COR-L47 (cell line): ENCODE measurements at regions not wholly inside any gene's neighbourhood (a gene's known extent, or its start where the extent isn't known, plus 50 kb on each side); places are given as distances from the start of the nearest gene placed in this dataset.

Source experiments
- DNase-seq: peaks from one replicate; lab custom pipeline; 2025; lab: John Stamatoyannopoulos, UW

GRCh38 chr2:126774761-126775160, 118.8 kb downstream of the GYPC start:
- no peak for DNase-seq

- DNase-seq = no peak
Measured at GRCh38 chr2:126775300-126775985, 119.5 kb downstream of the GYPC start.

DNA sequence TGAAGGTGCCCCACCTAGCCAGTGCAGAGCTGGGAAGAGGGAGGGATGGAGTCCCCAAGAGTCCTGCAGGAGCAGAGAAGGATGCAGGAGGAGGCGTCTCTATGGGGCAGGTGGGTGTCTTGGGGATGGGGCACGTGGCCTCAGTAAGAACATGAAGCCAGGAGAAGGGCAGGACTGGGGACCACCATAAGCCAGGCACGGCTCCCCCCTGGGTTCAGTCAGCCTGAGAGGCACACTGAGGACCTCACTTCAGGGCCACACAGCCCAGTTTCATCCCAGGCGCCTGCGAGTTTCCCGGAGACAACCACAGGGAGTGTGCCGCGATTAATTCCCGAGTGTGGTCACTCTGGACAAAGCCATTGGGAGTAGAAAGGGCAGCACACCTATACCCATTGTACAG, 120.3 kb downstream of the GYPC start:
- no peak for DNase-seq

- peak; percentile 55 for DNase-seq
Measured at GRCh38 chr2:126776692-126777619, 121.0 kb downstream of the GYPC start.

DNA sequence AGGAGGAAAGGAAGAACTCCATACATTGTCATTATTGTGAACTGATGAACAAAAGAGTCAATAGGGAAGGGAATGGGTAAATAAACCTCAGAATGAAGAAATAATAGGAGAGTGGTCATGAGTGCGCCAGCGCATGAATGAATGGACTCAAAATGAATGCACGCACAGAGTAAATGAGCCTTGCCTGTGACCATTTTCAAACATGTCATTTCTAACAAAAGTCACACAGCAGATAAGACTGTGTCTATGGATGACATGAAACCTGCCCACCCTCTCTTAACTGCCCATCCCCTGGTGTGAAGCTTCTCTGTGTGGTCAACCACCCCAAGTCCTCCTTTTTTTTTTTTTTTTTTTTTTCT, 121.1 kb upstream of the TEX51 start:
- DNase-seq = no peak

DNA sequence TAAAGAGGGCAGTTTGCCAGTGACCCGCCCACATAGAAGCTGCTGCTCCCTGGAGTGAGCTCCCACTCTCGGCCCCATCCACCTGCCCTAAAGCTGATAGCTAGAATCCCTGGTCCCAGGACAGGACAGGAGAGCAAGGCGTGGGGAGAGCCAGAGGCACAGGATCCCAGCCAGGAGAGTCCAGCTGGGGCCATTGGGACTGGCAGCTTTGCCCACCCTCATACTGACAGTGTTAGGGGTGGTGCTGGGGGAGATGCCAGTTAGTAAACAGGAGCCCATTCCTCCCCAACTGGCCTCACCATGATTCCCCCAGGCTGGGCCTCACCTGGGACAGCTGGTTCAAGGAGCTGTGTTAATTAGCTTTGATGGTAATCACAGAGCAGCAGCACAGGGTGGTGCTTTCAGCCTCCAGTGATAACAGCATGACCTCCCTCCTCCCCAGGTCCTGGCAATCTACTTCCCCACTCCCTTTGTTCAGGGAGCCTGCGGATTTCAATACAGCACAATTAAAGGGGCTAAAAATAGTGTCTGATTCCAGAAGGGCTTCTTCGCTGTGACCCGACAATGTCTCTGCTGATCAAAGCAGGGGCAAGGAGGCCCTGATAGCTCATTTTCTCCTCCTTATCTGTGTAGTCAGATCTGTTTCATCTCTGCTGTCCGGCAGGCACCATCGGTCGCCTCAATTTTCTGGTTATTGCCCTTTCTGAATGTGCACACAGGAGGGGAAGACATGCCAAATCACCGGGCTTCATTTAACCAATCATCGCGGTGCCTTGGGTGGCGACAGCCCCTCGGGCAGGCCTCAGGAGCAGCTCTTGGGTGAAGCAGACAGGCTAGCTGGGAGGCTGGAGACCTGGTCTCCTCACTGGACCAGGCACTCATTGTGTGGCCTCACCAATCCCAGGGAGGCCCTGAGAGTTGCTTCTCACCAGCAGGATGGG, 119.9 kb upstream of the TEX51 start:
- DNase-seq = no peak

DNA sequence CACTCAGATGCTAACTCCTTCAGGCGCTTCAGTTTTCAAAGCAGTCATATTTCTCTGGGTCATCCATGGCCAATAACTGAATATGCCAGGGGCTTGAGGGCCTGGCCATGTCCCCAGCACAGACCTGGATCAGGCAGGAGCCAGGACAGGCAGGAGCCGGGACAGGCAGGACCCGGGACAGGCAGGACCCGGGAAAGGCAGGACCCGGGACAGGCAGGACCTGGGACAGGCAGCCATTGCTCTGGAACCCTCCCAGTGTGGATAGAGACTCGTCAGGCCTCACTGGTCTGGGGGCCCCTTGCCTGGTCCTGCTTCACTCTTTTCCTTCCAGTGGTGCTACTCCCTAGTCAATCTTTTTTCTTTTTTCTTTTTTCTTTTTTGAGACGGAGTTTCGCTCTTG, 117.5 kb upstream of the TEX51 start:
- no peak for DNase-seq

DNA sequence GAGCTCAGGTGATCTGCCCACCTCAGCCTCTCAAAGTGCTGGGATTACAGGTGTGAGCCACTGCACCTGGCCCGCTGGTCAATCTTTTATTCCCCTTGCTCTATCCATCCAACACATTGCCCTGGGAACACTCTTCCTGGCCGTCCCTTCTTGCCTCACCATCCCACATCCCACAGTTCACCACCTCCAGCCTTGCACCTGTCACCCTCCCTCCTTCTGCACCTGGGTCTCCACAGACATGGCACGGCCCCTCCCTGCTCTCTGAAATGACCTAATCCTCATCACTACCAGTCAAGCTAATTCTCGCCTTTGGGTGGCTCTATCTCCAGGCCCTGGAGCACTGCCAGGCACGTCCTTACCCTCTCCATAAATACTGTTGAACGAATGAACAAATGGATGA, 116.9 kb upstream of the TEX51 start:
- DNase-seq = no peak

GRCh38 chr2:126782648-126783047, 116.0 kb upstream of the TEX51 start:
- DNase-seq = no peak

DNA sequence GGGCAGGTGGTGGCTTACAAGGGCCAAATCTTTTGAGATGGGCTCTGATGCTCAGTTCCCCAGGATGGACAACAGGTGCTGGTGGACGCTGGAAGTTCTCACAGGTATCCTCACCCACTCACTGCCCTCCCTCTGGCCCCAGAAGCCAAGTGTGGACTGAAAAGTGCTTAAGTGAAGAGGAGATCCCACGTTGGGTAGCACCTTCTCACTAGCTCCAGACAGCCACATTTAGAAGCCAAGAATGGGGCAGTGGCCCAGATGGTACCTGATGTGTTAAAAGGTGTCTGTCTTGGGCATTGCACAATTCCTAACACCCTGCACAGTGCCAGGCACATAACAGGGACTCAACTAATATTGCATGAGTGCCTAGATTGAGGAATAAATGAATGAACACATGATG, 115.3 kb upstream of the TEX51 start:
- DNase-seq = no peak

DNA sequence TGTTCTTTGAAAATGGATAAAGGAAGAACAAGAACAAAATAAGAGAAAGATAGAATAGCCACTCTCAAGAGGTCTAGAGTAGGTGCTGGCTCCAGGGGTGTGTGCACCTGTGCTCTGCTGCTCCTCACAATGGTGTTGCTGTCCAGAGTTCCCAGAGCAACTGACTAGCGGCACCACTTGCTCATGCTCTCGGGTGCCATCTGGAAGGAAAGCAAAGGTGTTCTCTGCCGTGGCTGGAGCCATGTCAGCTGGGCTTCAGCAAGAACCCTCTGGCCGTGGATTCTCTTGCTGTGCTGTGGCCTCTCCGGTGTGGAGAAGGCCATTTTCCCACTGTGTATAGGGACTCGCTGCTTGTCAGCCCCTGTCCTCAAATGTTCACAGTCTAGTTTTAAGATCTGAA, 114.6 kb upstream of the TEX51 start:
- no peak for DNase-seq

- DNase-seq = no peak
Measured at GRCh38 chr2:126784621-126785020, 114.1 kb upstream of the TEX51 start.

GRCh38 chr2:126785236-126785635, 113.5 kb upstream of the TEX51 start:
- no peak for DNase-seq

GRCh38 chr2:126785862-126786261, 112.8 kb upstream of the TEX51 start:
- no peak for DNase-seq

DNA sequence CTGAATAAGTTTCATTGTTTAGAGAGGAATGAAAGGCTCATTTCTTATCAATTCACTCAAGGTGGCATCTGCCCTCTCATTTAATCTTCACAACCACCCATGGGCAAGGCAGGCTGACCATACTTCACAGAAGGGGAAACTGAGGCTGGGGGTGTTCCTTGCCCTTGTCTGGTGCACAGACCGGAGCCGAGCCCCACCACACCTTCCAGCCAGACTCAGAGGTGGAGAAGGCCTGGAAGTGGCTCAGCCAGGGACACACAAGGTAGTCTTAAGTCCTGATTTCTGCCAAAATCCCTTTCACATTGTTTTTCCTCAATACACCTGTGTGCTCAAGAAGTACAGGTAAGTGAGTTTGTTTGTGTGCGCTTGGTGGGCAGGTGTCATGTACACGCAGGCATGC, 111.9 kb upstream of the TEX51 start:
- DNase-seq = no peak

DNA sequence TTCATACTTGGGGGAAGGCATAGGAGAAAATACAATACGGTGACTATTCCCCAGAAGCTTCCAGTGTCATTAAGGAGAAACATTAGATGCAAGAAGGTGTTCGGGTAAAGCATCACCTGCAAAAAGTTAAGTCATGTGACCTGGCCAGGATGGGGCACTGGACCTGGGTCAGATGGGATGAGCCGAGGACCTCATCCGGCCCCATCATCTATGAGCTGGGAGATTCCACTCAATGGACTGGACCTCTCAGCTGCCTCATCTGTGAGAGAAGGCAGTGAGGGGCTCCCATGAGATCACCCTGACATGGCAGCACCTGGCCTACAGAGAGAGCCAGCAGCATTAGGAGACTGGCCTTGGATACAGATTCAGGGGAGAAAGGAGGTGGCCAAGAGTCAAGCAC, 111.4 kb upstream of the TEX51 start:
- DNase-seq = no peak

DNA sequence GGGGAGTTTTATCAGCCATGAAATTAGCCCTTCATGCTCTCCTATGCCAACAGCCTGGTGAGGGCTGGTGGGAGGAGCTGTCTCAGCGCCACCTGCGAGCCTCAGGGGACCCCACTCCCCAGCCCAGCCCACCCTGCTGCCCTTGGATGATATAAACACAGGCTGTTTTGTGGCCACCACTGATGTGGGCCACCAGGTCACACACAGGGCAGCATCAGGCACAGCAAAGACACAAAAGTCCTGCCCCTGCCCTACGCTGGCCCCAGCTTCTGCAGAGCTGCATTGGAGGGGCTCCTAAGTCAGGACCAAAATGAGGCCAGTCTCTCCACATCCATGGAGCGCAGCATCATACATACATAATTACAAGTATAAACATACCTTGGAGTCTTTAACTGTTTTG, 110.6 kb upstream of the TEX51 start:
- DNase-seq = no peak

DNA sequence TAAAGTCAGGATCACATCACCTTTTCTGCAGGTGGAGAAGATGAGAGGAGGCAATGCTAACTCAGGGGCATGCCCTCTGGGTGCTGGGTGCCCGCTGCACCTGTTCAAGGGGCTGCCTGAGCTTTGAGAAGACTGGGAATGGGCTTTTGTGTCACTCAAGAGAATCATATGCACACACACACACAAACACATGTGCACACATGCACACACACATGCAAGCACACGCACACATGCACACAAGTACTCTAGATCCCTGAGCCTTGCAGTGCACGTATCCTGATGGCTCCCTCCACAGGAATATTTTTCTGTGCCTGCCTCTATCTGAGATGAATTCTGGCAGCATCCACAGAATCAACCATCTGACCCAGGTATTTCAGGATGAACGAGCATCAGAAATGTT, 110.0 kb upstream of the TEX51 start:
- DNase-seq = no peak

DNA sequence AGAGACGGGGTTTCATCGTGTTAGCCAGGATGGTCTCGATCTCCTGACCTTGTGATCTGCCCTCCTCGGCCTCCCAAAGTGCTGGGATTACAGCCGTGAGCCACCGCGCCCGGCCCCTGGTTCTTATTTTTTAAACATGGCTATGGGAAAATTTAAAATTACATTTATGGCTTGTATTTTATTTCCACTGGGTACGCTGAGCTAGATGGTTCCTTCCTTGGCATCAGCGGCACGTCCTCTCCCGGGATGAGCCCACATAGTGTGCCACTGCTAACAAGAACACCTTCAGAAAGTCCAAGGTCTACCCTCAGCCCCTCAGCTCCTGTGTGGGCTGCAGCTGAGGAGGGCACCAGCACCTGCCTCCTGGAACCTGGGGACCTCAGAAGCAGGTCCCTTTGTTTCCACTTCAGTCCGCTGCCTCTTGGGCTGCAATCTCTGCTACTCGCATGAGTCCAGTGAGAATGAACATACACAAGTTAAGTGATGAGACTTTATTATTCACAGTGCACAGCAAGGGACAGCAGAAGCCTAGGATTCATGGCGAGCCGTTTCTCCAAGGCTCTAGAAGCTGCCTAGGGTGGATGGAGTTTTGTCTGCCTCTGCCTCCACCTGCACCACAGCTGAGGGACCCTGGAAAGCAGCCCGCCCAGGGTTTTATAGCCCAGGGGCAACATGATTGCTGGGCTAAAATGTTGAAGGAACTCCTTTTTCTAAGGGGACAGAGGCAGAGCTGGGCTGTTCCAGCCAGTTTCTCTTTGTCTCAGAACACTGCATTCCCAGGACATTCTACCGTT, 107.5 kb upstream of the TEX51 start:
- DNase-seq = no peak

- no peak for DNase-seq
Measured at GRCh38 chr2:126792186-126792585, 106.5 kb upstream of the TEX51 start.

DNA sequence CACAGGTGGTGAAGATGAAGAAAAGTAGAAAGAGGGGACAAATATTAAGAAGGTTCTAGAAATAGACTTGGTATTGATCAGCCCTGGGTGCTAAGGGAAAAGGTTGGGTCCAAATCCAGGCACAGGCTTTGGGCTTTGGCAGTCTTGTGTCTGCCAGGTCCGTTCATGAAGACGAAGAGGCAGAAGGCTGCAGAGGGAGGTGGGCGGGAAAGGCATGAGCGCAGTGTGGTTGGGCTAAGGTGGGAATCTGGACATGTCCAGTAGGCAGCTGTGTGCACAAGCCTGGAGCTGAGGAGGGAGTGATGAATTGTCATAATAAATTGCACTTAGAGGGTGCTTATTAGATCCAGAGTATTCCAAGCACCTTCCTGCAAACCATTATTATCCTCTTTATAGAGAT, 105.7 kb upstream of the TEX51 start:
- DNase-seq = no peak
